ENCODE measurements at regions not wholly inside any gene's neighbourhood (a gene's known extent, or its start where the extent isn't known, plus 50 kb on each side); places are given as distances from the start of the nearest gene placed in this dataset.

DNA sequence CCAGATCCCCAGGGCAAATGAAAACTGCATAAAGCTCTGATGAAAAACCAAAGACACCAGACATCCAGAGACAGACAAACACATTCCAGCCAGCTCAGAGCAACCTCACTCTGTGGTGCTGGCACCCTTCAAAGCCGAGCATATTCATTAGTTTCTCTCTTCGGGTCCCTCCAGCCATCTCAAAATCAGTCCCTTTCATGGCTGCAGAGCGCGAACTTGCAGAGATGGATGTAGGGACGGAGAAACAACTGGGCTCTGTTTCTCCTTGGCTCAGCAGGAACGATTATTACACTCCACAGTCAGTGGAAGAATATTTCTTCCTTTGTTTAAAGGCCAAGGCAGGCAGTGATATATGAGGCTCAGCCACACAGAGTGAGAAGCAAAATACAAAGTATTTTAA lies 50.4 kb upstream of the SYN2 start:
- TF ChIP-seq, protein P1, sequence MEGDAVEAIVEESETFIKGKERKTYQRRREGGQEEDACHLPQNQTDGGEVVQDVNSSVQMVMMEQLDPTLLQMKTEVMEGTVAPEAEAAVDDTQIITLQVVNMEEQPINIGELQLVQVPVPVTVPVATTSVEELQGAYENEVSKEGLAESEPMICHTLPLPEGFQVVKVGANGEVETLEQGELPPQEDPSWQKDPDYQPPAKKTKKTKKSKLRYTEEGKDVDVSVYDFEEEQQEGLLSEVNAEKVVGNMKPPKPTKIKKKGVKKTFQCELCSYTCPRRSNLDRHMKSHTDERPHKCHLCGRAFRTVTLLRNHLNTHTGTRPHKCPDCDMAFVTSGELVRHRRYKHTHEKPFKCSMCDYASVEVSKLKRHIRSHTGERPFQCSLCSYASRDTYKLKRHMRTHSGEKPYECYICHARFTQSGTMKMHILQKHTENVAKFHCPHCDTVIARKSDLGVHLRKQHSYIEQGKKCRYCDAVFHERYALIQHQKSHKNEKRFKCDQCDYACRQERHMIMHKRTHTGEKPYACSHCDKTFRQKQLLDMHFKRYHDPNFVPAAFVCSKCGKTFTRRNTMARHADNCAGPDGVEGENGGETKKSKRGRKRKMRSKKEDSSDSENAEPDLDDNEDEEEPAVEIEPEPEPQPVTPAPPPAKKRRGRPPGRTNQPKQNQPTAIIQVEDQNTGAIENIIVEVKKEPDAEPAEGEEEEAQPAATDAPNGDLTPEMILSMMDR (IDR thresholded peaks at IDR 0.05 in 2 of 3, conservative IDR thresholded peaks at IDR 0.05 in 1 of 3; ENCODE audit: borderline replicate concordance in 1 of 3, insufficient read depth in 1 of 3, low read depth in 2 of 3, low read length in 2 of 3): no peak
- TF ChIP-seq POLR2A (IDR thresholded peaks at IDR 0.05; ENCODE audit: borderline replicate concordance, extremely low read depth, insufficient read depth, insufficient read length) (no peak), EGR1 (IDR thresholded peaks at IDR 0.05; ENCODE audit: low read depth) (no peak)
